Uterus (tissue), 2 donors: ENCODE measurements at regions not wholly inside any gene's neighbourhood (a gene's known extent, or its start where the extent isn't known, plus 50 kb on each side); places are given as distances from the start of the nearest gene placed in this dataset.
"Not testable (repeated sequence)": the region's sequence is repeated elsewhere in the genome, so short reads cannot be mapped to it uniquely, and the experiment has no call there.

Source experiments
- POLR2A ChIP-seq, 2 donors: fragments of 450-650 bp; IDR thresholded peaks; one replicate each; pipeline ENCODE4 v1.6.1; 2016; ENCODE audit warnings: antibody characterized with exemption in 2 of 2, mild to moderate bottlenecking in 1 of 2, moderate library complexity in 1 of 2
- TF ChIP-seq, protein P1 (sequence below), 4 experiments: fragments of 200-600 bp in 2 of 4; fragments of 450-650 bp in 2 of 4; sonication (generic) in 2 of 4; IDR thresholded peaks; one replicate each; pipeline ENCODE4 v1.5.1; 2016 to 2019; ENCODE audit warnings: antibody characterized with exemption in 4 of 4, mild to moderate bottlenecking in 2 of 4, moderate library complexity in 1 of 4

DNA sequence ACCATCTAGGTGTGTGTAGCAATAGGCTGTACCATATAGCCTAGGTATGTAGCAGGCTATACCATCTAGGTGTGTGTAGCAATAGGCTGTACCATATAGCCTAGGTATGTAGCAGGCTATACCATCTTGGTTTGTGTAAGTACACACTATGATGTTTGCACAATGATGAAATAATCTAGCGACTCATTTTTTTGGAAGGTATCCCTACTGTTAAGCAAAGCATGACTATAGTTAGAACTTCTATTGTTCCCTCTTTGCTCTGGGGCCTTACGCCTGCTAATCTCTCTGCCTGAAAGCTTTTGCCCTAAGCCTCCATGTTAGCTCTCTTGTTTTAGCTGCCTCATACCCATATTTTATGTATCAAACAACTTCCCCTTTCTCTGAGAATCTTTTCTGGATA is 563.3 kb downstream of the PIK3C3 start:
- TF ChIP-seq, protein P1, sequence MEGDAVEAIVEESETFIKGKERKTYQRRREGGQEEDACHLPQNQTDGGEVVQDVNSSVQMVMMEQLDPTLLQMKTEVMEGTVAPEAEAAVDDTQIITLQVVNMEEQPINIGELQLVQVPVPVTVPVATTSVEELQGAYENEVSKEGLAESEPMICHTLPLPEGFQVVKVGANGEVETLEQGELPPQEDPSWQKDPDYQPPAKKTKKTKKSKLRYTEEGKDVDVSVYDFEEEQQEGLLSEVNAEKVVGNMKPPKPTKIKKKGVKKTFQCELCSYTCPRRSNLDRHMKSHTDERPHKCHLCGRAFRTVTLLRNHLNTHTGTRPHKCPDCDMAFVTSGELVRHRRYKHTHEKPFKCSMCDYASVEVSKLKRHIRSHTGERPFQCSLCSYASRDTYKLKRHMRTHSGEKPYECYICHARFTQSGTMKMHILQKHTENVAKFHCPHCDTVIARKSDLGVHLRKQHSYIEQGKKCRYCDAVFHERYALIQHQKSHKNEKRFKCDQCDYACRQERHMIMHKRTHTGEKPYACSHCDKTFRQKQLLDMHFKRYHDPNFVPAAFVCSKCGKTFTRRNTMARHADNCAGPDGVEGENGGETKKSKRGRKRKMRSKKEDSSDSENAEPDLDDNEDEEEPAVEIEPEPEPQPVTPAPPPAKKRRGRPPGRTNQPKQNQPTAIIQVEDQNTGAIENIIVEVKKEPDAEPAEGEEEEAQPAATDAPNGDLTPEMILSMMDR (IDR thresholded peaks at IDR 0.05), result not testable (repeated sequence)
- TF ChIP-seq POLR2A (IDR thresholded peaks at IDR 0.05), result not testable (repeated sequence)
